Endometrium (tissue), 2 donors: ENCODE measurements at regions not wholly inside any gene's neighbourhood (a gene's known extent, or its start where the extent isn't known, plus 50 kb on each side); places are given as distances from the start of the nearest gene placed in this dataset.
A peak's percentile ranks its signal among the peaks of the same experiment; 100 is the strongest.
"Not testable (repeated sequence)": the region's sequence is repeated elsewhere in the genome, so short reads cannot be mapped to it uniquely, and the experiment has no call there.

Experiments used
- FAIRE-seq: peaks from 2 replicates; lab custom pipeline; 2012; peaks lifted over from hg19 to GRCh38; lab: Jason Lieb, UNC
- donor health status: control.
- donor health status: control.

GRCh38 chr13:31517599-31517998, 221.7 kb upstream of the RXFP2 start:
- no peak for FAIRE-seq

- FAIRE-seq = no peak
Observed at GRCh38 chr13:31518645-31519044, 220.7 kb upstream of the RXFP2 start.

DNA sequence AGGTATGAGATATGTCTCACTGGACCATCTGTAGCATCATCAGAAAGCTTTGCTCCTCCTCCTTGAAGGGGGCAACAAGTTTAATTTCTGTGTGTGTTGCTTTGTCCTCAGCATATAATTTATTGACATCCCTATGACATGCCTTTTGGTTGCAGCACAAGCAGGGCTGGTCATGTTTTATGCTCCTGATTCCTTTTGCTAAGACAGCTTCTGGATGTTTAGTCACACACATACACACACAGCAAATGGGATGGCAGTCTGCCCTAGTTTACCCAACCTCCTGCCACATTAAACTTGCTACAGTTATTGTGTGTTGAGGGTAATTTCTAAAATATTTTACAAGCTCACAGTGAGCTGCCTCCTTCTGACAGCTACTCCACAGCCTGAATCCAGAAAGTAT, 217.9 kb upstream of the RXFP2 start:
- FAIRE-seq = no peak

- FAIRE-seq = no peak
Observed at GRCh38 chr13:31522396-31522795, 216.9 kb upstream of the RXFP2 start.

- FAIRE-seq = no peak
Observed at GRCh38 chr13:31528176-31528575, 211.2 kb upstream of the RXFP2 start.

GRCh38 chr13:31528758-31529157, 210.6 kb upstream of the RXFP2 start:
- no peak for FAIRE-seq

DNA sequence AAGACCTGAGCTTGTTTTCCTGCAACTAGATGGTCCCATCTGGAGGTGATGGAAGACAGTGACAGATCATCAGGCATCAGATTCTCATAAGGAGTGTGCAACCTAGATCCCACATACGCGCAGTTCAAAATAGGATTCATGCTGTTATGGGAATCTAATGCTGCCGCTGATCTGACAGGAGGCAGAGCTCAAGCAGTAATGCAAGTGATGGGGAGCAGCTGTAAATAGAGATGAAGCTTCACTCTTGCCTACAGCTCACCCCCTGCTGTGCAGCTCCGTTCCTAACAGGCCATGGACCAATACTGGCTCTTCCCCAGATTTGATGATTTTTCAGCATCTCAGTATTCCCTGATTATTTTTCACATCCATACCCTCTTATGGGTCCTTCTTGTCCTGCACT, 208.4 kb upstream of the RXFP2 start:
- no peak for FAIRE-seq

GRCh38 chr13:31537052-31537451, 202.3 kb upstream of the RXFP2 start:
- no peak for FAIRE-seq

- FAIRE-seq = peak; percentile 41
Observed at GRCh38 chr13:31538067-31539042, 201.0 kb upstream of the RXFP2 start.

- FAIRE-seq = no peak
Observed at GRCh38 chr13:31540281-31540680, 199.0 kb upstream of the RXFP2 start.

DNA sequence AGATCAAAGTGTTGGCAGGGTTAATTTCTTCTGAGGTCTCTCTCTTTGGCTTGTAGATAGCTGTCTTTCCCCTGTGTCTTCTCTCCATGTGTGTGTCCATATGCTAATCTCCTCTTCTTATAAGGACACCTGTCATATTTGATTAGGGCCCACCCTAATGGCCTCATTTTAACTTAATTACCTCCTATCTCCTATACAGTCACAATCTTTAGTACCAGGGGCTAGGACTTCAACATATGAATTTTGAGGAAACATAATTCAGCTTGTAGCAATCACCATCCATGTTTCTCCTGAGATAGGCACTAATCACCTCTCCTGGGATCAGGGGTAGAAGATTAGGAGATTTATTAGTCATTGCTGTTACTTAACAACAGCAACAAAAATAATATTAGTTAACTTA, 196.1 kb upstream of the RXFP2 start:
- no peak for FAIRE-seq

GRCh38 chr13:31545616-31546015, 193.7 kb upstream of the RXFP2 start:
- FAIRE-seq = peak; percentile 72

DNA sequence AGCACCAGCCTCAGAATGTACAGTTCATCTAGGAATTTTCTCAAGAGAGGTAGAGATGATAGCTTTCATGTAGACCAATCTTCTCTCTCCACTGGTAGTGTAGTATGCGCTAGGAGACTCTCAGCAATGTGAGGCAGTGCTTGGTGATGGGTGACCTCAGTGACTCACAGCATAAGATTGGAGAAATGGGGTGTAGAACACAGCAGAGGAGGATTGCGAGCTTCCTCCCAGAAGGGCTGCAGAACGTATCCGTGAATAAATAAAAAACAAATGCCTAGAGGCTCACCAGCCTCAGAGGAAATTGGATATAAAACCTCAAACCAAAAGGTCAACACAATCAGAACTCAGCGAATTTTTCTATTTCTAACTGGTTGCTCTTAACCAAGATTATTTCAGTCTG, 182.9 kb upstream of the RXFP2 start:
- no peak for FAIRE-seq

GRCh38 chr13:31584221-31584620, 155.1 kb upstream of the RXFP2 start:
- not testable (repeated sequence) for FAIRE-seq

DNA sequence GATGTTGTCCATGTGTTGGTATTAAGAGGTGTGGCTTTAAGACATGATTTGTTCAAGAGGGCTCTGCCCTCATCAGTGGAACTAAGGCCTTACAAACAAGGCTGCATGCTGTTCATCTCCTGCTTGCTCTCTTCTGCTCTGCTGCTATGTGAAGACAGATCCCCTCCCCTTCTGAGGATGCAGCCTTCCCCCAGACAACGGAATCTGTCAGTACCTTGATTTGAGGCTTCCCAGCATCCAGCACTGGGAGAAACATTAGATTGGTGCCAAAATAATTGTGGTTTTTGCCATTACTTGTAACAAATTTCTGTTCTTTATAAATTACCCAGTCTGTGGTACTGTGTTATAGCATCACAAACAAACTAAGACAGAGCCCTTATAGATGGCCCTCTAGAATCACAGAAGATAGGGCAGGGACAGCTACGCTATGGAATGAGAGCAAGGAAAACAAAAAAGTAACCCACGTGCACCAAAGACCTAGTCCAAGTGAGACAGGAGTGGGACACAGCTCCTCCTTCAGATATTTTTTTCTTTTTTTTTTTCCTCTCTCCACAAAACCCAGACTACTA, 151.5 kb upstream of the RXFP2 start:
- FAIRE-seq = no peak

DNA sequence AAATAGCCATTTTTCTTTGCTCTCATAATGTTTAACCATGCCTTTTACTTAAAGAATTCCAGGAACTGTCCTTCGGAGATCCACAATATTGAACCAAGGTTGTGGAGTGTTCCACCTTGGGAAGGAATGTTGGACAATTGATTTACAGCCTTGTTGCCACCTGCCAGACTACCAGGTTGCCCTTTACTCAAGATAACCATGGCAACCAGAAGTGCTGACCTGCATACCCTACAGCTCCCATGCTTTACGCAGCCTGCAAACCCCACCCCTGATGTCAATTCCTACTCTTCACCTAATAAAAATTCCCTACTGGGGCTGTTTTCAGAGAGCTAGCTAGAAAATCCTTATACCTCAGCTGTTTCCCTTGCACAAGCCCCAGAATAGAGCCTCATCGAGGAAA, 151.0 kb upstream of the RXFP2 start:
- no peak for FAIRE-seq

DNA sequence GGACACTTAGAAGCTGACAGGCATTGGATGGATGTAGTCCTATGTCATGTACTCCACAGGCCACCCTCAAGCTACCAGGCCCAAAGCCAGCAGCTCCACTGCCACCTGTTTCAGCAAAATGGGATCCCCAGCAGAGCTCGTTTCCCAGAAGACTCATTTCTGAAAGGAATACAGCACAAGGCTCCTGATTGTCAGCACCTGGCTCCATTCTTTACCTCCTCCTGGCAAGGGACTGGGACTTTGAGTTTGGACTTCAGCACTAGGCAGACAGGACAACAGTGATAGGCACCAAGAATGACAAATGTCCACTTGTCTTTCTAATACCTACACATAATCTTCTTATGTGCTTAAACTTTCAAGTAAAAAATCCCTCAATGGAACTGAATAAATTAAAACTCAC, 150.4 kb upstream of the RXFP2 start:
- no peak for FAIRE-seq

GRCh38 chr13:31591642-31592233, 147.6 kb upstream of the RXFP2 start:
- no peak for FAIRE-seq

DNA sequence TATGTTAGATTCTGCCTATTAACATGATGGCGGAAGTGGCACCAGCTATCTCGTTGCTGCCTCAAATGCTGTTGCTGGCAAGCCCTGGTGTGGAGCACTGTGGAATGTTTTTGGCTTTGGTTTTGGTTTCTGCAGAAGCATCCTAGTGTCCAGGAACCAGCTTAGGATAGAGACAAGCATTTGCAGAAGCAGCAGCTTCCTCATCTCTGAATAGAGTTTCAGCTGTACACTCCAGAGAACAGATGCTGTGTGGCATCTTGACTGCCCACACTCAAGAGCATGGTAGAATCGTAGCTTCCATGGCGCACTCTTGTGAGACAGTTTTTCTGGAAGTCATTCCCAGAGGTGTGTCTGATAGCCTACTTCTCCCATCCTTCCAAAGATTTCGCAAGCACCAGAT, 145.3 kb upstream of the RXFP2 start:
- FAIRE-seq = no peak

- no peak for FAIRE-seq
Observed at GRCh38 chr13:31595563-31595962, 143.8 kb upstream of the RXFP2 start.

- FAIRE-seq = no peak
Observed at GRCh38 chr13:31598990-31599389, 140.3 kb upstream of the RXFP2 start.

GRCh38 chr13:31605076-31605860, 134.1 kb upstream of the RXFP2 start:
- no peak for FAIRE-seq
